Calu3 (cell line): ENCODE measurements at regions not wholly inside any gene's neighbourhood (a gene's known extent, or its start where the extent isn't known, plus 50 kb on each side); places are given as distances from the start of the nearest gene placed in this dataset.

Experiments
- BruUV-seq: library from RNA; stranded (reverse); fragments of 400-500 nt; replicated peaks from 2 replicates; lab custom pipeline; 2021; lab: Mats Ljungman, UMichigan
- CTCF ChIA-PET: fragments of 300-600 bp; sonication (Branson Sonifier 250); formaldehyde crosslinking; loops from one replicate; lab custom pipeline; 2022; ENCODE audit warnings: antibody characterized with exemption; lab: Charles Lee
- DNase-seq: peaks from one replicate; pipeline ENCODE4 v3.0.0; 2022
- H3K27ac Mint-ChIP-seq: one replicate; pipeline ENCODE4 v1.8.0; 2022; ENCODE audit warnings: mixed read lengths; ENCODE audit not compliant: unreplicated experiment
- H3K27me3 Mint-ChIP-seq: one replicate; pipeline ENCODE4 v1.8.0; 2022; ENCODE audit warnings: mixed read lengths; ENCODE audit not compliant: unreplicated experiment
- H3K36me3 Mint-ChIP-seq: one replicate; pipeline ENCODE4 v1.8.0; 2022; ENCODE audit warnings: mild to moderate bottlenecking, moderate library complexity, mixed read lengths; ENCODE audit not compliant: insufficient read depth, unreplicated experiment
- H3K4me1 Mint-ChIP-seq: one replicate; pipeline ENCODE4 v1.8.0; 2022; ENCODE audit warnings: mild to moderate bottlenecking, low read depth, mixed read lengths; ENCODE audit not compliant: unreplicated experiment
- H3K4me3 Mint-ChIP-seq: one replicate; pipeline ENCODE4 v1.8.0; 2022; ENCODE audit warnings: mild to moderate bottlenecking, low read depth, moderate library complexity, mixed read lengths; ENCODE audit not compliant: unreplicated experiment
- H3K9me3 Mint-ChIP-seq: one replicate; pipeline ENCODE4 v1.8.0; 2022; ENCODE audit warnings: low read depth, mixed read lengths; ENCODE audit not compliant: unreplicated experiment
- intact Hi-C: fragments of 100-400 bp; cut with micrococcal nuclease; formaldehyde crosslinking; loops from one replicate; pipeline ENCODE4 v1.10.0; 2022; ENCODE audit not compliant: unreplicated experiment
- TF ChIP-seq, protein P1 (sequence below): fragments of 200-600 bp; IDR thresholded peaks from one replicate; pipeline ENCODE4 v1.8.0; 2022; ENCODE audit warnings: antibody characterized with exemption; ENCODE audit not compliant: unreplicated experiment

DNA sequence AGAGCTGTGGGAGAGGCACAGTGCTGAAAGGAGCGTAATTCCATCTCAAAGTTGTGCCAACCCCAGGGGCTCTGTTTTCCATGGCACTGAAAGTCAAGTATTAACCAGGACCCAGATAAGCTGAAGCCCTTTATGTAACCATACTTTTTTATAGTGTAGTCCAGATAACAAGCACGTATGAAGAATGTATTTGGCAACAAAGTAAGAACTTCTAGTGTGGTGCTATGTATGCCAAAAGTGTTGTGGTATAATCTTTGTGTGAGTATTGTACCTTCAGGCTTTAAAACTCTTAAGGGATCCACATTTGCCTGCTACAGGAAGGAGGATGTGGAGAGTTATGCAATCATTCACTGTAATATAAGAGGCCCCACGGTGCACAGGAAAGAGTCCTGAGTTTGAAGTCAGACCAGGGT is 129.4 kb downstream of the IBTK start:
- intact Hi-C loops: no loop called here
- H3K4me1 Mint-ChIP-seq: no peaks in the 10 kb centered on the region
- no TSS peak for BruUV-seq

GRCh38 chr6:82114748-82115147 is 132.8 kb downstream of the IBTK start:
- peaks cover under 1% of the 10 kb centered on the region for H3K9me3 Mint-ChIP-seq
- H3K36me3 Mint-ChIP-seq: no peaks in the 10 kb centered on the region
- no peaks in the 10 kb centered on the region for H3K4me1 Mint-ChIP-seq
- TF ChIP-seq, protein P1, sequence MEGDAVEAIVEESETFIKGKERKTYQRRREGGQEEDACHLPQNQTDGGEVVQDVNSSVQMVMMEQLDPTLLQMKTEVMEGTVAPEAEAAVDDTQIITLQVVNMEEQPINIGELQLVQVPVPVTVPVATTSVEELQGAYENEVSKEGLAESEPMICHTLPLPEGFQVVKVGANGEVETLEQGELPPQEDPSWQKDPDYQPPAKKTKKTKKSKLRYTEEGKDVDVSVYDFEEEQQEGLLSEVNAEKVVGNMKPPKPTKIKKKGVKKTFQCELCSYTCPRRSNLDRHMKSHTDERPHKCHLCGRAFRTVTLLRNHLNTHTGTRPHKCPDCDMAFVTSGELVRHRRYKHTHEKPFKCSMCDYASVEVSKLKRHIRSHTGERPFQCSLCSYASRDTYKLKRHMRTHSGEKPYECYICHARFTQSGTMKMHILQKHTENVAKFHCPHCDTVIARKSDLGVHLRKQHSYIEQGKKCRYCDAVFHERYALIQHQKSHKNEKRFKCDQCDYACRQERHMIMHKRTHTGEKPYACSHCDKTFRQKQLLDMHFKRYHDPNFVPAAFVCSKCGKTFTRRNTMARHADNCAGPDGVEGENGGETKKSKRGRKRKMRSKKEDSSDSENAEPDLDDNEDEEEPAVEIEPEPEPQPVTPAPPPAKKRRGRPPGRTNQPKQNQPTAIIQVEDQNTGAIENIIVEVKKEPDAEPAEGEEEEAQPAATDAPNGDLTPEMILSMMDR: no peak
- BruUV-seq: no TSS peak
- no peak for DNase-seq
- intact Hi-C loops: loop anchor here (2.0 kb wide), 1 partner anchor 38 kb away; no protein-coding TSS in a partner anchor
- no peak overlapping the region for H3K27ac Mint-ChIP-seq
- H3K4me3 Mint-ChIP-seq: no peak overlapping the region
- no peaks in the 10 kb centered on the region for H3K27me3 Mint-ChIP-seq
- CTCF ChIA-PET: no interaction called here

More for the DNA sequence above, 129.4 kb downstream of the IBTK start:
- no peak for DNase-seq
- H3K27ac Mint-ChIP-seq: no peak overlapping the region
- H3K4me3 Mint-ChIP-seq: no peak overlapping the region
- CTCF ChIA-PET: no interaction called here
- no peaks in the 10 kb centered on the region for H3K9me3 Mint-ChIP-seq
- TF ChIP-seq, protein P1: no peak
- no peaks in the 10 kb centered on the region for H3K36me3 Mint-ChIP-seq
- no peaks in the 10 kb centered on the region for H3K27me3 Mint-ChIP-seq

DNA sequence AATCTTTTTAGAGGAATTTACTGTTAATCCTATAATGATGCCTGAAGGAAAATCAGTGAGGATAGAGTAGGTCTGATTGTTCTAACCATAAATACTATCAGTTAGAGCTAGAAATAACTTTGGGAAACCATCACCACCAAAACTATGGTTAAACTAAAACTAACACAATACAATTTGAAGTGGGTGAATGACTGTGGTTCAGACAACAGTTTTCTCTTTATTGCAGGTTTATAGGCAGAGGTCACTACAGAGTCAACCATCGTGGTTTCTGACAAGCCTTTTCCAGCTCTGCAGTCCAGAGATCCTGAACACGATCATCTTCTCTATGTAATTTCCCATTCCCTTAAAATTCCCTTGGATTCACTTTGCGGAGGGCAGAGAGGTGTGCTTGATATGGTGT is 134.3 kb downstream of the IBTK start:
- no peaks in the 10 kb centered on the region for H3K36me3 Mint-ChIP-seq
- CTCF ChIA-PET: no interaction called here
- no TSS peak for BruUV-seq

GRCh38 chr6:82111818-82112217 is 135.7 kb downstream of the IBTK start:
- no peak for DNase-seq
- Mint-ChIP-seq H3K27ac (no peak overlapping the region), H3K4me3 (no peak overlapping the region), H3K36me3 (no peaks in the 10 kb centered on the region), H3K27me3 (no peaks in the 10 kb centered on the region), H3K9me3 (peaks cover 7% of the 10 kb centered on the region), H3K4me1 (no peaks in the 10 kb centered on the region)
- CTCF ChIA-PET: no interaction called here
- intact Hi-C loops: no loop called here
- BruUV-seq: no TSS peak
- TF ChIP-seq, protein P1: no peak

More for the DNA sequence above, 134.3 kb downstream of the IBTK start:
- Mint-ChIP-seq H3K27me3 (no peaks in the 10 kb centered on the region), H3K4me3 (no peak overlapping the region), H3K4me1 (no peaks in the 10 kb centered on the region), H3K27ac (no peak overlapping the region), H3K9me3 (peaks cover 7% of the 10 kb centered on the region)
- no peak for DNase-seq
- TF ChIP-seq, protein P1: no peak
- intact Hi-C loops: no loop called here
